BJ (cell line): ENCODE measurements at regions not wholly inside any gene's neighbourhood (a gene's known extent, or its start where the extent isn't known, plus 50 kb on each side); places are given as distances from the start of the nearest gene placed in this dataset.
"Not testable (repeated sequence)": the region's sequence is repeated elsewhere in the genome, so short reads cannot be mapped to it uniquely, and the experiment has no call there.

Source experiments
- CTCF ChIA-PET: fragments of 350-600 bp; formaldehyde crosslinking; extraction: SDS; loops from one replicate; lab custom pipeline; 2021; ENCODE audit warnings: antibody characterized with exemption, inconsistent platforms; lab: Yijun Ruan, JAX
- POLR2A ChIA-PET: fragments of 300-600 bp; sonication (Branson Sonifier 250); formaldehyde crosslinking; extraction: SDS; loops from one replicate; lab custom pipeline; 2021; ENCODE audit warnings: antibody characterized with exemption; lab: Charles Lee
- DNase-seq: peaks from one replicate; pipeline ENCODE4 v3.0.0-alpha.2; 2011; ENCODE audit warnings: low read depth
- H3K27me3 ChIP-seq: 2 replicates; pipeline ENCODE4 v1.6.0; 2011; ENCODE audit warnings: low read length; ENCODE audit not compliant: control insufficient read depth, insufficient read depth
- H3K36me3 ChIP-seq: 2 replicates; pipeline ENCODE4 v1.5.1; 2011; ENCODE audit warnings: low read length; ENCODE audit not compliant: control insufficient read depth, insufficient read depth
- H3K4me3 ChIP-seq: 2 replicates; pipeline ENCODE4 v1.5.1; 2011; ENCODE audit warnings: low read depth, mild to moderate bottlenecking, control low read depth, low read length
- CTCF ChIP-seq: IDR thresholded peaks from 2 replicates; pipeline ENCODE4 v1.5.1; 2011; ENCODE audit warnings: low read depth, mild to moderate bottlenecking, control low read depth, inconsistent platforms, low read length, moderate library complexity; ENCODE audit not compliant: insufficient read depth

DNA sequence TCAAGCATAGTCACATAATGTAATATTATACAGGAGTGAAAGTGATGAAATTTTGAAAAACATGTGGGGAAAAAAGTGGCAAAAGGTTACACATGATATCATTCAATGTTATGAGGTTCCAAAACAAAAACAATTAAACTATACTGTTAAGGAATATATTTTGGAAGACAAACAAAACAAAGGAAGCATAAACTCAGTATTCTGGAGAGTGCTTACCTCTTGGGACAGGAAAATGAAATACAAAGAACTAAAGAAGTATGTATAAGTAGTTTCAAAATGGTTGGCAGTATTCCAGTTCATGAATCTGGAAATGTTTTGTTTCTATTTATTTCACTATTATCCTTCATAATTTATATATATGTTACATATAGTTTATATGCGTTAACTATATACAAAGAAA, 213.5 kb downstream of the MOXD1 start:
- POLR2A ChIA-PET: no interaction called here
- no peak for TF ChIP-seq CTCF
- H3K4me3 ChIP-seq: no peak overlapping the region
- CTCF ChIA-PET: no interaction called here
- no peaks in the 10 kb centered on the region for H3K36me3 ChIP-seq
- DNase-seq: no peak
- no peaks in the 10 kb centered on the region for H3K27me3 ChIP-seq

DNA sequence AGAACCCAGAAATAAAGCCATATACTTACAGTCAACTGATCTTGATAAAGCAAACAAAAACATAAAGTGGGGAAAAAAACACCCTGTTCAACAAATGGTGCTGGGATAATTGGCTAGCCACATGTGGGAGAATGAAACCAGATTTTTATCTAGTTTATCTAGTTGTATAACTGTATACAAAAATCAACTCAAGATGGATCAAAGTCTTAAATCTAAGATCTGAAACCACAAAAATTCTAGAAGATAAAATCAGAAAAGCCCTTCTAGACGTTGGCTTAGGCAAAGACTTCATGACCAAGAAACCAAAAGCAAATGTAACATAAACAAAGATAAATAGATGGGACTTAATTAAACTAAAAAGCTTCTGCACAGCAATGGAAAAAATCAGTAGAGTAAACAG, 216.3 kb downstream of the MOXD1 start:
- H3K27me3 ChIP-seq, H3K4me3 ChIP-seq, CTCF ChIA-PET, POLR2A ChIA-PET, H3K36me3 ChIP-seq, DNase-seq: not testable (repeated sequence)

DNA sequence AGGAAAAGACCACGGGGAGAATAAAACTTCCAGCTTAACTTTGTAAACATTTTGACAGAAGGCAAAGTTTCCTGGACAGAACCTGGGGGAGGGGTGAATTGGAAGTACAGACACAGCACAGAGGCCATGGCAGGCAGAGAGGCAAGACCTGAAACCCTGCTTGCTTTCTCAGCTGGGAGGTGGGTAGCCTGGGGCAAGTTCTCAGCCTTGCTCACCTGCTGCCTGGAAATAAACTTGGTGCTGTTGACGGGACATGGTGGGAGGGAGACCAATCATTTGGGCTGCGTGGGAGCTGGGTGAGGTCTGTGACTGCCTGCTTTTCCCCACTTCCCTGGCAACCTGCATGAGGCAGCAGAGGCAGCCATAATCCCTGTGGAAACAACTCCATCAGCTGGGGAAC, 221.3 kb downstream of the MOXD1 start:
- CTCF ChIA-PET: interaction anchor here (1.2 to 2.4 kb wide), 3 partner anchors 9 to 256 kb away, joined by 3 to 7 read pairs (median 5); no protein-coding TSS in a partner anchor
- no peaks in the 10 kb centered on the region for H3K36me3 ChIP-seq
- H3K27me3 ChIP-seq: no peaks in the 10 kb centered on the region
- no peak overlapping the region for H3K4me3 ChIP-seq
- no peak for DNase-seq
- POLR2A ChIA-PET: no interaction called here
- TF ChIP-seq CTCF: no peak

GRCh38 chr6:132174919-132175318, 223.7 kb upstream of the CCN2 start:
- no peaks in the 10 kb centered on the region for H3K36me3 ChIP-seq
- TF ChIP-seq CTCF: no peak
- no peak overlapping the region for H3K4me3 ChIP-seq
- no peaks in the 10 kb centered on the region for H3K27me3 ChIP-seq
- POLR2A ChIA-PET: no interaction called here
- no peak for DNase-seq
- CTCF ChIA-PET: interaction anchor here (1.2 kb wide), 1 partner anchor 257 kb away, joined by 3 read pairs; no protein-coding TSS in a partner anchor

- POLR2A ChIA-PET: no interaction called here
These were observed 217.8 kb upstream of the CCN2 start for GRCh38 chr6:132168961-132169360.

More at GRCh38 chr6:132168961-132169360, 217.8 kb upstream of the CCN2 start:
- TF ChIP-seq CTCF: no peak
- H3K36me3 ChIP-seq: no peaks in the 10 kb centered on the region
- H3K27me3 ChIP-seq: no peaks in the 10 kb centered on the region
- no peak overlapping the region for H3K4me3 ChIP-seq
- no peak for DNase-seq
- CTCF ChIA-PET: interaction anchor here (1.1 kb wide), 1 partner anchor 14 kb away, joined by 3 read pairs; no protein-coding TSS in a partner anchor
